Ascending aorta (tissue), 2 donors: ENCODE measurements at regions not wholly inside any gene's neighbourhood (a gene's known extent, or its start where the extent isn't known, plus 50 kb on each side); places are given as distances from the start of the nearest gene placed in this dataset.

Experiments used
- DNase-seq, 2 donors: peaks; one replicate each; pipeline ENCODE4 v3.0.0-alpha.2; 2019; ENCODE audit warnings: low spot score in 2 of 2
- H3K27ac ChIP-seq, 2 donors: fragments of 200-600 bp; sonication (generic); one replicate each; pipeline ENCODE4 v1.5.1; 2016 to 2017; ENCODE audit warnings: mild to moderate bottlenecking in 1 of 2
- H3K27me3 ChIP-seq: fragments of 200-600 bp; sonication (generic); one replicate; pipeline ENCODE4 v1.5.1; 2017
- H3K36me3 ChIP-seq, 2 donors: fragments of 200-600 bp; sonication (generic); one replicate each; pipeline ENCODE4 v1.5.1; 2016
- H3K4me1 ChIP-seq, 2 donors: fragments of 200-600 bp; sonication (generic); one replicate each; pipeline ENCODE4 v1.5.1; 2016 to 2017; ENCODE audit warnings: mild to moderate bottlenecking in 1 of 2
- H3K4me3 ChIP-seq, 2 donors: fragments of 200-600 bp; sonication (generic); one replicate each; pipeline ENCODE4 v1.5.1; 2016 to 2017; ENCODE audit warnings: mild to moderate bottlenecking in 1 of 2
- H3K9me3 ChIP-seq, 2 donors: fragments of 200-600 bp; sonication (generic); one replicate each; pipeline ENCODE4 v1.5.1; 2016
- CTCF ChIP-seq, 3 experiments: fragments of 200-600 bp in 2 of 3; fragments of 450-650 bp in 1 of 3; sonication (generic) in 2 of 3; IDR thresholded peaks; one replicate each; pipeline ENCODE4 v1.5.1; 2016 to 2019; ENCODE audit warnings: antibody characterized with exemption in 3 of 3, mild to moderate bottlenecking in 1 of 3, moderate library complexity in 1 of 3
- intact Hi-C: fragments of 100-400 bp; cut with DNase I; formaldehyde crosslinking; loops from one replicate; pipeline ENCODE4 v1.15.1; 2023

GRCh38 chr9:88221105-88221504 is 82.8 kb upstream of the SPATA31C2 start:
- Histone ChIP-seq H3K27ac (no peak overlapping the region), H3K4me1 (no peaks in the 10 kb centered on the region), H3K36me3 (no peaks in the 10 kb centered on the region), H3K4me3 (no peak overlapping the region), H3K27me3 (no peaks in the 10 kb centered on the region), H3K9me3 (no peaks in the 10 kb centered on the region)
- intact Hi-C loops, result no loop called here
- DNase-seq, result no peak
- TF ChIP-seq CTCF (IDR thresholded peaks at IDR 0.05), result no peak

DNA sequence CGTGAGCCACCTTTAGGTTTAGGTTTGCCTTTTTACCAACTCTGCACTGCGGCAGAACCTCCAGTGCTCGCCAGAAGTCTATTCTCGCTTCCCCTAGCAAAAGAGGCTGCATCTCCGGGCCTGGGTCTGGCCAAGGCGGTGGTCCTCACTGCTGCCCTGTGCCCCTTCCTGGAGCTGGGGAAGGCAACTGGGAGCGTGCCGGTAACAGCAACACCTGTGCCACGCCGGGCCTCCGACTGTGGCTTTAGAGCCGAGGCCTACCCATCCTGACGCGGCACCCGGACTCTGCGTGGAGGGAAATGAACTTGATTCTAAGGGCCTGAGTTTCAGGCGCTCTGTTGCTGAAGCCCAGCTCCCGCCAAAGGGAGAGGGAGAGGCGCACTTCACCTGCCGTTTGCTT is 82.4 kb upstream of the SPATA31C2 start:
- Histone ChIP-seq H3K36me3 (no peaks in the 10 kb centered on the region), H3K27me3 (no peaks in the 10 kb centered on the region), H3K9me3 (no peaks in the 10 kb centered on the region), H3K4me1 (no peaks in the 10 kb centered on the region), H3K27ac (no peak overlapping the region), H3K4me3 (no peak overlapping the region)
- intact Hi-C loops, result no loop called here
- no peak for TF ChIP-seq CTCF (IDR thresholded peaks at IDR 0.05)
- DNase-seq, result no peak

DNA sequence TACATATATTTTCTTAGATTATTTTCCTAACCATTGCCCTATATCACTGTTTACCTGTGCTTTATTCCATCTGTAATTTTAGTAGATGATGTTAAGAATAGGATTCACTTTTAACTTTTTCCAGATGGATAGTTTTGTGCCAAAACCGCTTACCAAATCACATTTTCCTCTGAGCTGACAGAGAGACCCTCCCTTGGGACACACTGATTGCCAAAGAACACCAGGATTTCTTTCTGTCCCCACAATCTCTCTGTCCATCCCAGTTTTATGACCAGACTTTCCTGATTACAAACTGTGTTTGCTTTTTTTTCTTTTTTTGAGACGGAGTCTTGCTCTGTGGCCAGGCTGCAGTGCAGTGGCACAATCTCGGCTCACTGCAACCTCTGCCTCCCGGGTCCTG is 81.3 kb upstream of the SPATA31C2 start:
- intact Hi-C loops, result no loop called here
- no peaks in the 10 kb centered on the region for H3K36me3 ChIP-seq
- no peak overlapping the region for H3K4me3 ChIP-seq
- H3K27me3 ChIP-seq, result no peaks in the 10 kb centered on the region
- no peaks in the 10 kb centered on the region for H3K9me3 ChIP-seq
- DNase-seq, result no peak
- no peak for TF ChIP-seq CTCF (IDR thresholded peaks at IDR 0.05)
- H3K27ac ChIP-seq, result no peak overlapping the region
- H3K4me1 ChIP-seq, result no peaks in the 10 kb centered on the region

GRCh38 chr9:88218726-88219125 is 80.5 kb upstream of the SPATA31C2 start:
- Histone ChIP-seq H3K4me3 (no peak overlapping the region), H3K27me3 (no peaks in the 10 kb centered on the region), H3K27ac (no peak overlapping the region), H3K4me1 (no peaks in the 10 kb centered on the region), H3K9me3 (no peaks in the 10 kb centered on the region), H3K36me3 (no peaks in the 10 kb centered on the region)
- no peak for TF ChIP-seq CTCF (IDR thresholded peaks at IDR 0.05)
- intact Hi-C loops, result no loop called here
- no peak for DNase-seq

GRCh38 chr9:88216126-88216995 is 78.1 kb upstream of the SPATA31C2 start:
- no peak for DNase-seq
- Histone ChIP-seq H3K36me3 (no peaks in the 10 kb centered on the region), H3K27ac (no peak overlapping the region), H3K4me3 (no peak overlapping the region), H3K9me3 (peaks cover 0 to 9% of the 10 kb centered on the region in 2 donors), H3K27me3 (no peaks in the 10 kb centered on the region), H3K4me1 (no peaks in the 10 kb centered on the region)
- TF ChIP-seq CTCF (IDR thresholded peaks at IDR 0.05), result no peak
- intact Hi-C loops, result no loop called here
